Kidney (tissue), 13 donors: ENCODE measurements at regions not wholly inside any gene's neighbourhood (a gene's known extent, or its start where the extent isn't known, plus 50 kb on each side); places are given as distances from the start of the nearest gene placed in this dataset.
A peak's percentile ranks its signal among the peaks of the same experiment; 100 is the strongest.

Experiments
- DNase-seq, 5 donors: peaks; one replicate each; pipeline ENCODE4 v3.0.0-alpha.2; 2013 to 2020
- FAIRE-seq: peaks from 2 replicates; lab custom pipeline; 2012; peaks lifted over from hg19 to GRCh38; lab: Jason Lieb, UNC
- H3K27ac ChIP-seq, 2 donors: one replicate each; pipeline ENCODE4 v1.7.0; 2013; ENCODE audit warnings: low read depth in 2 of 2, low read length in 2 of 2, inconsistent platforms in 1 of 2
- H3K27me3 ChIP-seq: one replicate; pipeline ENCODE4 v1.7.1; 2013; ENCODE audit warnings: low read length, inconsistent platforms; ENCODE audit not compliant: control insufficient read depth, insufficient read depth
- H3K36me3 ChIP-seq, 3 donors: one replicate each; pipeline versions ENCODE4 v1.7.0 to v1.7.1; 2013; ENCODE audit warnings: low read length in 3 of 3, control low read depth in 1 of 3, inconsistent platforms in 1 of 3; ENCODE audit not compliant: insufficient read depth in 3 of 3, control insufficient read depth in 2 of 3
- H3K4me1 ChIP-seq, 3 donors: one replicate each; pipeline versions ENCODE4 v1.7.0 to v1.7.1; 2013; ENCODE audit warnings: low read length in 3 of 3, inconsistent platforms in 1 of 3, low read depth in 1 of 3; ENCODE audit not compliant: control insufficient read depth in 2 of 3, insufficient read depth in 2 of 3
- H3K4me3 ChIP-seq, 3 donors: one replicate each; pipeline versions ENCODE4 v1.7.0 to v1.8.1; 2013; ENCODE audit warnings: low read length in 3 of 3, control low read depth in 1 of 3, inconsistent platforms in 1 of 3
- H3K9ac ChIP-seq, 3 donors: one replicate each; pipeline versions ENCODE4 v1.7.0 to v1.7.1; 2013; ENCODE audit warnings: low read length in 3 of 3, control low read depth in 1 of 3, inconsistent platforms in 1 of 3
- H3K9me3 ChIP-seq, 3 donors: one replicate each; pipeline versions ENCODE4 v1.7.0 to v1.7.1; 2013; ENCODE audit warnings: low read length in 3 of 3, control low read depth in 1 of 3, inconsistent platforms in 1 of 3; ENCODE audit not compliant: control insufficient read depth in 2 of 3, insufficient read depth in 1 of 3
- CTCF ChIP-seq: IDR thresholded peaks from 3 replicates; pipeline ENCODE4 v1.5.1; 2012; ENCODE audit warnings: mild to moderate bottlenecking, moderate library complexity, borderline replicate concordance; ENCODE audit not compliant: insufficient read depth; ENCODE audit errors: extremely low read depth
- intact Hi-C: fragments of 100-400 bp; cut with DNase I; formaldehyde crosslinking; loops from one replicate; pipeline ENCODE4 v1.11.1; 2022
- donor health status: control.
- donor health status: control.
- donor health status: control.
- donor health status: control.
- donor health status: control.
- donor health status: DM: yes; HTN: yes; CAD: no.
- donor health status: Normal renal cell carcinoma (clear cell type).

DNA sequence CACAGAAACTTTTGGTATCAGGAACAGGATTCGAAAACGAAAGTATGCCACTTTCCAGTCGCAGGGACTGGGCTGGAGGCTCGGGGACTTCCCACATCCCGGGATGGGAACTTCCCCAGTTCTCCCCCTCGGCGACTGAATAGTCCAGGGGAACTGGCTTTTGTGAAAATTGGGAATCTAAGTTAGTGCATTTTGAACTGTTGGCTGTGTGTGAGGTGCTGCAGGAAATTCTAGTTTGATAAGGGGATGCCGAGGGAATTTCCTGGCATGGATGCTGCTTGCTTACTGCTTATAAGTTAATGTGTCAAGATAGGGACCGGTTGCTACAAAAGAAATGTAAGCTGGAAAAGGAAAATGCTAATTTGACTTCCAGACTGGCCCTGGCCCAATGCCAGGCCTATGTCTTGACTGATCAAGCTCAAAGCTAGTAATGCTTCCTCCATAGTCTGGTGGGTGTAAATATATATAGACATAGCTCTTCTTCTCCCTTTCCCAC, 73.4 kb upstream of the EIF5 start:
- Histone ChIP-seq H3K27ac (peak overlapping the region; percentile 87 to 89), H3K4me3 (peak overlapping the region; percentile 40 to 86 (median 61)), H3K27me3 (no peaks in the 10 kb centered on the region), H3K9ac (peak overlapping the region; percentile 16 to 69 (median 29)), H3K9me3 (peaks cover 0 to 5% (median 0%) of the 10 kb centered on the region in 3 donors), H3K4me1 (peaks cover 0 to 10% (median 5%) of the 10 kb centered on the region in 3 donors), H3K36me3 (no peaks in the 10 kb centered on the region)
- FAIRE-seq (no peak), DNase-seq (peak in 2 of 5 donors; percentile 48 to 82)
- no peak for TF ChIP-seq CTCF
- intact Hi-C loops: no loop called here

DNA sequence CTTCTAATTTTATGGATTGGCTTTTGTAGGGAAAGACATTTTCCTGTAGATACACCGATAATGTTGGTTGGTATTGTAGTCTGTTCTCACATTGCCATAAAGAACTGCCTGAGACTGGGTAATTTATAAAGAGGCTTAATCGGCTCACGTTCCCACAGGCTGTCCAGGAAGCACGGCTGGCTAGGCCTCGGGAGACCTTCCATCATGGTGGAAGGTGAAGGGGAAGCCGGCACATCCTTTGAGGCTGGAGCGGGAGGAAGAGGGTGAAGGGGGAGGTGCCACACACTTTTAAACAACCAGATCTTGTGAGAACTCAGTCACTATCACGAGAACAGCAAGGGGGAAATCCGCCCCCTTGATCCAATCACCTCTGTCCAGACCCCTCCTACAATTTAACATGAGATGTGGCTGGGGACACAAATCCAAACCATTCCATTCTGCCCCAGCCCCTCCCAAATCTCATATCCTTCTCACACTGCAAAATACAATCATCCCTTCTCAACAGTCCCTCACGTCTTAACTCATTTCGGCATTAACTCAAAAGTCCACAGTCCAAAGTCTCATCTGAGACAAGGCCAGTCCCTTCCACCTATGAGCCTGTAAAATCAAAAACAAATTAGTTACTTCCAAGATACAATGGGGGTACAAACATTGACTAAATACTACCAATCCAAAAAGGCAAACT, 66.7 kb upstream of the EIF5 start:
- Histone ChIP-seq H3K27me3 (no peaks in the 10 kb centered on the region), H3K27ac (peak overlapping the region in 1 of 2 donors; percentile 67), H3K36me3 (no peaks in the 10 kb centered on the region), H3K9ac (no peak overlapping the region), H3K4me3 (peak overlapping the region in 1 of 3 donors; percentile 17), H3K9me3 (no peaks in the 10 kb centered on the region), H3K4me1 (peaks cover 0 to 8% (median 0%) of the 10 kb centered on the region in 3 donors)
- no peak for TF ChIP-seq CTCF
- DNase-seq (no peak), FAIRE-seq (no peak)
- intact Hi-C loops: no loop called here

DNA sequence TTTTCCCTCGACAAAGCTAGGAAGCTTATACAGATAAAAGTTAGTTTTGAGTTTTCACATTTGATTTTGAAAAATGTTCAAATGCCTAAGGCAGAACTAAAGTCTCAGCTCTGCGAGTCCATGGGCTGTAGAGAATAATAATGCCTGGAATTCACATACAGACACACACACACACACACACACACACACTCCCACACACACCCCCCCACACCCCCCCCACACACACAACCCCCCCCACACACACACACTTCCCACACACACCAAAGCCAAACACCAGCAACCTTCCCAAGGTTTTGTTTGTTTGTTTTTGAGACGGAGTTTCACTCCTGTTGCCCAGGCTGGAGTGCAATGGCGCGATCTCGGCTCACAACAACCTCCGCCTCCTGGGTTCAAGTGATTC, 62.8 kb upstream of the EIF5 start:
- Histone ChIP-seq H3K36me3 (no peaks in the 10 kb centered on the region), H3K27me3 (peaks cover 6% of the 10 kb centered on the region), H3K9ac (no peak overlapping the region), H3K4me1 (peaks cover 0 to 8% (median 0%) of the 10 kb centered on the region in 3 donors), H3K4me3 (no peak overlapping the region), H3K9me3 (no peaks in the 10 kb centered on the region), H3K27ac (no peak overlapping the region)
- DNase-seq: no peak
- intact Hi-C loops: no loop called here
- FAIRE-seq: no peak
- TF ChIP-seq CTCF: no peak
